GM23338 (cell line): ENCODE measurements at regions not wholly inside any gene's neighbourhood (a gene's known extent, or its start where the extent isn't known, plus 50 kb on each side); places are given as distances from the start of the nearest gene placed in this dataset.
"Not testable (repeated sequence)": the region's sequence is repeated elsewhere in the genome, so short reads cannot be mapped to it uniquely, and the experiment has no call there.

Experiments
- ATAC-seq: fragments of 200-7000 bp; cut with Tn5 transposase; 3 replicates; pipeline ENCODE4 v1.9.1; 2020
- DNase-seq: peaks from one replicate; pipeline ENCODE4 v3.0.0-alpha.2; 2015; ENCODE audit warnings: low spot score
- H2AFZ ChIP-seq: fragments of 200-600 bp; sonication (generic); 2 replicates; pipeline ENCODE4 v1.8.0; 2016; ENCODE audit warnings: antibody characterized with exemption, mild to moderate bottlenecking, moderate library complexity
- H3F3A ChIP-seq: fragments of 200-600 bp; sonication (generic); replicated peaks from 2 replicates; pipeline ENCODE4 v1.8.0; 2017; ENCODE audit warnings: antibody characterized with exemption, mixed run types, low read depth
- H3K27ac ChIP-seq: fragments of 200-600 bp; sonication (generic); 2 replicates; pipeline ENCODE4 v1.6.1; 2016; ENCODE audit warnings: low read depth
- H3K27me3 ChIP-seq: fragments of 200-600 bp; sonication (generic); 2 replicates; pipeline ENCODE4 v1.8.0; 2016; ENCODE audit warnings: mild to moderate bottlenecking, mixed run types, moderate library complexity; ENCODE audit not compliant: insufficient read depth
- H3K36me3 ChIP-seq: fragments of 200-600 bp; sonication (generic); 2 replicates; pipeline ENCODE4 v1.8.0; 2016; ENCODE audit warnings: mild to moderate bottlenecking; ENCODE audit not compliant: insufficient read depth
- H3K4me1 ChIP-seq: fragments of 200-600 bp; sonication (generic); 2 replicates; pipeline ENCODE4 v1.8.0; 2016; ENCODE audit warnings: mild to moderate bottlenecking, moderate library complexity; ENCODE audit not compliant: insufficient read depth
- H3K4me2 ChIP-seq: fragments of 200-600 bp; sonication (generic); 2 replicates; pipeline ENCODE4 v1.7.1; 2017; ENCODE audit warnings: mixed run types
- H3K4me3 ChIP-seq: fragments of 200-600 bp; sonication (generic); 2 replicates; pipeline ENCODE4 v1.6.1; 2016; ENCODE audit warnings: mixed run types
- H3K79me2 ChIP-seq: fragments of 200-600 bp; sonication (generic); replicated peaks from 2 replicates; pipeline ENCODE4 v1.8.0; 2017; ENCODE audit warnings: mild to moderate bottlenecking; ENCODE audit not compliant: insufficient read depth
- H3K9me2 ChIP-seq: fragments of 200-600 bp; sonication (generic); 2 replicates; pipeline ENCODE4 v1.8.0; 2017; ENCODE audit not compliant: insufficient read depth
- H4K20me1 ChIP-seq: fragments of 200-600 bp; sonication (generic); replicated peaks from 2 replicates; pipeline ENCODE4 v1.8.0; 2017; ENCODE audit warnings: mild to moderate bottlenecking; ENCODE audit not compliant: insufficient read depth
- H3K27ac Mint-ChIP-seq: 2 replicates; pipeline ENCODE4 v1.8.0; 2020; ENCODE audit warnings: inconsistent platforms, mild to moderate bottlenecking, moderate library complexity, mixed read lengths
- H3K27me3 Mint-ChIP-seq: 3 replicates; pipeline ENCODE4 v1.8.0; 2022; ENCODE audit warnings: low read depth, mild to moderate bottlenecking, moderate library complexity, mixed read lengths, inconsistent platforms; ENCODE audit not compliant: insufficient read depth, poor library complexity
- H3K36me3 Mint-ChIP-seq: 3 replicates; pipeline ENCODE4 v1.8.0; 2021; ENCODE audit warnings: low read depth, mild to moderate bottlenecking, inconsistent platforms, moderate library complexity, mixed read lengths
- H3K4me1 Mint-ChIP-seq: 3 replicates; pipeline ENCODE4 v1.8.0; 2020; ENCODE audit warnings: mild to moderate bottlenecking, inconsistent platforms, mixed read lengths
- H3K4me3 Mint-ChIP-seq: 3 replicates; pipeline ENCODE4 v1.8.0; 2021; ENCODE audit warnings: moderate library complexity, mild to moderate bottlenecking, inconsistent platforms, mixed read lengths
- H3K9me3 Mint-ChIP-seq: 3 replicates; pipeline ENCODE4 v1.8.0; 2020; ENCODE audit warnings: moderate library complexity, mild to moderate bottlenecking, inconsistent platforms, mixed read lengths
- ETS1 ChIP-seq: IDR thresholded peaks from 2 replicates; pipeline ENCODE4 v1.6.1; 2016; ENCODE audit warnings: antibody characterized with exemption
- EZH2 ChIP-seq: fragments of 200-600 bp; sonication (generic); IDR thresholded peaks from one replicate; pipeline ENCODE4 v1.8.0; 2017; ENCODE audit warnings: antibody characterized with exemption, mild to moderate bottlenecking, low read depth; ENCODE audit not compliant: unreplicated experiment
- JUNB ChIP-seq: IDR thresholded peaks from one replicate; pipeline ENCODE4 v1.6.1; 2016; ENCODE audit warnings: antibody characterized with exemption; ENCODE audit not compliant: unreplicated experiment
- NANOG ChIP-seq: IDR thresholded peaks from 2 replicates; pipeline ENCODE4 v1.6.1; 2016; ENCODE audit warnings: antibody characterized with exemption, borderline replicate concordance
- ZNF114 ChIP-seq: fragments of 250-450 bp; sonication (Bioruptor Pico); IDR thresholded peaks from 2 replicates; pipeline ENCODE4 v1.5.0; 2020; ENCODE audit warnings: mild to moderate bottlenecking, moderate library complexity
- ZNF462 ChIP-seq: fragments of 250-450 bp; sonication (Bioruptor Pico); IDR thresholded peaks from 2 replicates; pipeline ENCODE4 v1.5.0; 2020; ENCODE audit warnings: mild to moderate bottlenecking, moderate library complexity

GRCh38 chr5:122668552-122668951 lies 106.3 kb upstream of the SNX2 start (continued):
- TF ChIP-seq ZNF462 (CRISPR knock-in tag) (no peak), NANOG (no peak)

- not testable (repeated sequence) for H3K4me2 ChIP-seq, H3K4me3 ChIP-seq, H2AFZ ChIP-seq, H3K36me3 Mint-ChIP-seq, H3K27me3 ChIP-seq, ATAC-seq, H4K20me1 ChIP-seq, H3K27ac Mint-ChIP-seq, H3K9me2 ChIP-seq, H3K27ac ChIP-seq, H3K27me3 Mint-ChIP-seq, H3K9me3 Mint-ChIP-seq, H3K4me3 Mint-ChIP-seq, H3K79me2 ChIP-seq, H3K36me3 ChIP-seq, H3F3A ChIP-seq, H3K4me1 ChIP-seq, H3K4me1 Mint-ChIP-seq, DNase-seq
Observed at GRCh38 chr5:122669709-122670108, 105.2 kb upstream of the SNX2 start.

- Histone ChIP-seq H4K20me1 (no peaks in the 10 kb centered on the region), H3K36me3 (no peaks in the 10 kb centered on the region), H3F3A (no peaks in the 10 kb centered on the region), H3K4me2 (no peak overlapping the region), H3K4me3 (no peak overlapping the region), H3K9me2 (no peaks in the 10 kb centered on the region; the same call in 1 of the 2 replicates), H3K27ac (no peak overlapping the region), H3K4me1 (no peaks in the 10 kb centered on the region), H2AFZ (no peak overlapping the region), H3K27me3 (no peaks in the 10 kb centered on the region), H3K79me2 (no peaks in the 10 kb centered on the region)
- no peaks in the 10 kb centered on the region for H3K36me3 Mint-ChIP-seq
- peaks cover 4% of the 10 kb centered on the region; the same call in 1 of the 3 replicates for H3K9me3 Mint-ChIP-seq
- H3K4me3 Mint-ChIP-seq, result no peak overlapping the region
- DNase-seq (no peak), ATAC-seq (no peak)
- no peak overlapping the region for H3K27ac Mint-ChIP-seq
- no peaks in the 10 kb centered on the region for H3K4me1 Mint-ChIP-seq
- peaks cover 3% of the 10 kb centered on the region for H3K27me3 Mint-ChIP-seq
- TF ChIP-seq ETS1 (no peak), EZH2 (no peak), ZNF114 (CRISPR knock-in tag) (no peak), JUNB (no peak), NANOG (no peak)
Observed at GRCh38 chr5:122673343-122673742, 101.5 kb upstream of the SNX2 start.
